Natural killer cell treated with Interleukin-12 subunit alpha and Interleukin-12 subunit beta and Interleukin-15 and Interleukin-18, amount 100 ng/mL, for 72 hours (primary cell): ENCODE measurements at regions not wholly inside any gene's neighbourhood (a gene's known extent, or its start where the extent isn't known, plus 50 kb on each side); places are given as distances from the start of the nearest gene placed in this dataset.
"Not testable (repeated sequence)": the region's sequence is repeated elsewhere in the genome, so short reads cannot be mapped to it uniquely, and the experiment has no call there.

Source experiments
- ATAC-seq, 2 donors: fragments of 150-1000 bp; cut with Tn5 transposase in 1 of 2; sonication (Bioruptor Pico), chemical (Tn5 transposase) in 1 of 2; 2 replicates each; pipeline ENCODE4 v1.10.0; 2021
- DNase-seq: peaks from one replicate; pipeline ENCODE4 v3.0.0; 2022; ENCODE audit warnings: low spot score
- H3K27ac Mint-ChIP-seq, 2 donors: 1 replicate in 1 of 2; 2 replicates in 1 of 2; pipeline ENCODE4 v1.8.0; 2022; ENCODE audit warnings: mixed read lengths in 2 of 2, mild to moderate bottlenecking in 1 of 2, moderate library complexity in 1 of 2
- H3K27me3 Mint-ChIP-seq, 2 donors: 1 replicate in 1 of 2; 2 replicates in 1 of 2; pipeline ENCODE4 v1.8.0; 2022; ENCODE audit warnings: mixed read lengths in 2 of 2
- H3K36me3 Mint-ChIP-seq: one replicate; pipeline ENCODE4 v1.8.0; 2022; ENCODE audit warnings: mixed read lengths
- H3K4me1 Mint-ChIP-seq, 2 donors: 1 replicate in 1 of 2; 2 replicates in 1 of 2; pipeline ENCODE4 v1.8.0; 2022; ENCODE audit warnings: low read depth in 2 of 2, mixed read lengths in 2 of 2, mild to moderate bottlenecking in 1 of 2
- H3K4me3 Mint-ChIP-seq: one replicate; pipeline ENCODE4 v1.8.0; 2022; ENCODE audit warnings: mixed read lengths
- H3K9me3 Mint-ChIP-seq: 2 replicates; pipeline ENCODE4 v1.8.0; 2022; ENCODE audit warnings: mixed read lengths

- Mint-ChIP-seq H3K4me3 (no peak overlapping the region), H3K27ac (no peak overlapping the region), H3K27me3 (peaks cover 0 to 15% of the 10 kb centered on the region in 2 donors), H3K9me3 (peaks cover 3% of the 10 kb centered on the region), H3K36me3 (peaks cover 10% of the 10 kb centered on the region), H3K4me1 (no peaks in the 10 kb centered on the region)
- ATAC-seq (no peak), DNase-seq (no peak)
Observed at GRCh38 chr17:69692171-69692570, 277.7 kb downstream of the MAP2K6 start.

- DNase-seq (no peak), ATAC-seq (no peak)
- no peaks in the 10 kb centered on the region for H3K27me3 Mint-ChIP-seq
- H3K4me3 Mint-ChIP-seq = no peak overlapping the region
- no peaks in the 10 kb centered on the region for H3K4me1 Mint-ChIP-seq
- H3K27ac Mint-ChIP-seq = no peak overlapping the region
- peaks cover 11% of the 10 kb centered on the region for H3K9me3 Mint-ChIP-seq
- peaks cover 4% of the 10 kb centered on the region for H3K36me3 Mint-ChIP-seq
Observed at GRCh38 chr17:69695646-69696045, 281.1 kb downstream of the MAP2K6 start.

GRCh38 chr17:69696650-69697049 is 282.2 kb downstream of the MAP2K6 start:
- Mint-ChIP-seq H3K4me3 (no peak overlapping the region), H3K4me1 (no peaks in the 10 kb centered on the region), H3K36me3 (peaks cover 4% of the 10 kb centered on the region), H3K27ac (no peak overlapping the region), H3K9me3 (peaks cover 11% of the 10 kb centered on the region), H3K27me3 (no peaks in the 10 kb centered on the region)
- DNase-seq = no peak
- no peak for ATAC-seq

GRCh38 chr17:69698352-69698751 is 283.9 kb downstream of the MAP2K6 start:
- H3K4me3 Mint-ChIP-seq, H3K27me3 Mint-ChIP-seq, ATAC-seq, H3K36me3 Mint-ChIP-seq, H3K27ac Mint-ChIP-seq, DNase-seq, H3K4me1 Mint-ChIP-seq: not testable (repeated sequence)
- H3K9me3 Mint-ChIP-seq = peaks cover 11% of the 10 kb centered on the region

- Mint-ChIP-seq H3K4me1 (no peaks in the 10 kb centered on the region), H3K27ac (no peak overlapping the region), H3K4me3 (no peak overlapping the region), H3K9me3 (peaks cover 15% of the 10 kb centered on the region), H3K27me3 (no peaks in the 10 kb centered on the region), H3K36me3 (peaks cover 4% of the 10 kb centered on the region)
- ATAC-seq (no peak), DNase-seq (no peak)
Observed at GRCh38 chr17:69702078-69702477, 287.6 kb downstream of the MAP2K6 start.

GRCh38 chr17:69703751-69704150 is 289.3 kb downstream of the MAP2K6 start:
- ATAC-seq = no peak
- H3K4me1 Mint-ChIP-seq = no peaks in the 10 kb centered on the region
- H3K36me3 Mint-ChIP-seq = peaks cover 2% of the 10 kb centered on the region
- H3K9me3 Mint-ChIP-seq = peaks cover 12% of the 10 kb centered on the region
- no peak overlapping the region for H3K27ac Mint-ChIP-seq
- H3K27me3 Mint-ChIP-seq = no peaks in the 10 kb centered on the region
- DNase-seq = no peak
- no peak overlapping the region for H3K4me3 Mint-ChIP-seq

- Mint-ChIP-seq H3K4me3 (no peak overlapping the region), H3K9me3 (peaks cover 4% of the 10 kb centered on the region), H3K27me3 (no peaks in the 10 kb centered on the region), H3K27ac (no peak overlapping the region), H3K4me1 (no peaks in the 10 kb centered on the region), H3K36me3 (no peaks in the 10 kb centered on the region)
- no peak for DNase-seq
- ATAC-seq = no peak
Observed at GRCh38 chr17:69704935-69705334, 290.4 kb downstream of the MAP2K6 start.

- ATAC-seq (no peak), DNase-seq (no peak)
- H3K27ac Mint-ChIP-seq = no peak overlapping the region
- no peaks in the 10 kb centered on the region for H3K4me1 Mint-ChIP-seq
- H3K36me3 Mint-ChIP-seq = no peaks in the 10 kb centered on the region
- H3K4me3 Mint-ChIP-seq = no peak overlapping the region
- peaks cover 4% of the 10 kb centered on the region for H3K9me3 Mint-ChIP-seq
- H3K27me3 Mint-ChIP-seq = no peaks in the 10 kb centered on the region
Observed at GRCh38 chr17:69706127-69706526, 291.6 kb downstream of the MAP2K6 start.

- Mint-ChIP-seq H3K4me1 (no peaks in the 10 kb centered on the region), H3K27me3 (peaks cover 0 to 2% of the 10 kb centered on the region in 2 donors), H3K27ac (no peak overlapping the region), H3K36me3 (no peaks in the 10 kb centered on the region), H3K9me3 (peaks cover 2% of the 10 kb centered on the region), H3K4me3 (no peak overlapping the region)
- no peak for ATAC-seq
- no peak for DNase-seq
Observed at GRCh38 chr17:69709441-69709840, 294.9 kb downstream of the MAP2K6 start.

GRCh38 chr17:69710926-69711325 is 296.4 kb downstream of the MAP2K6 start:
- no peak for DNase-seq
- Mint-ChIP-seq H3K4me3 (no peak overlapping the region), H3K27ac (no peak overlapping the region), H3K4me1 (no peaks in the 10 kb centered on the region), H3K36me3 (no peaks in the 10 kb centered on the region), H3K9me3 (no peaks in the 10 kb centered on the region), H3K27me3 (peaks cover 0 to 4% of the 10 kb centered on the region in 2 donors)
- no peak for ATAC-seq

GRCh38 chr17:69711541-69711940 is 297.0 kb downstream of the MAP2K6 start:
- H3K27ac Mint-ChIP-seq = no peak overlapping the region
- DNase-seq (no peak), ATAC-seq (no peak)
- H3K4me3 Mint-ChIP-seq = no peak overlapping the region
- no peaks in the 10 kb centered on the region for H3K4me1 Mint-ChIP-seq
- no peaks in the 10 kb centered on the region for H3K9me3 Mint-ChIP-seq
- peaks cover 0 to 5% of the 10 kb centered on the region in 2 donors for H3K27me3 Mint-ChIP-seq
- no peaks in the 10 kb centered on the region for H3K36me3 Mint-ChIP-seq

GRCh38 chr17:69712801-69713311 is 298.4 kb downstream of the MAP2K6 start:
- DNase-seq (no peak), ATAC-seq (no peak)
- no peaks in the 10 kb centered on the region for H3K4me1 Mint-ChIP-seq
- H3K4me3 Mint-ChIP-seq = no peak overlapping the region
- no peaks in the 10 kb centered on the region for H3K9me3 Mint-ChIP-seq
- no peak overlapping the region for H3K27ac Mint-ChIP-seq
- H3K27me3 Mint-ChIP-seq = peaks cover 0 to 5% of the 10 kb centered on the region in 2 donors
- H3K36me3 Mint-ChIP-seq = no peaks in the 10 kb centered on the region

- H3K9me3 Mint-ChIP-seq = peaks cover 5% of the 10 kb centered on the region
Observed at GRCh38 chr17:69713815-69714214, 299.3 kb downstream of the MAP2K6 start.

GRCh38 chr17:69714669-69715068 is 300.2 kb downstream of the MAP2K6 start:
- peaks cover 0 to 5% of the 10 kb centered on the region in 2 donors for H3K27me3 Mint-ChIP-seq
- no peak overlapping the region for H3K27ac Mint-ChIP-seq
- no peak for ATAC-seq
- DNase-seq = no peak
- no peaks in the 10 kb centered on the region for H3K4me1 Mint-ChIP-seq
- H3K4me3 Mint-ChIP-seq = no peak overlapping the region
- no peaks in the 10 kb centered on the region for H3K36me3 Mint-ChIP-seq
- peaks cover 5% of the 10 kb centered on the region for H3K9me3 Mint-ChIP-seq

More at GRCh38 chr17:69713815-69714214, 299.3 kb downstream of the MAP2K6 start:
- ATAC-seq (no peak), DNase-seq (no peak)
- no peak overlapping the region for H3K4me3 Mint-ChIP-seq
- peaks cover 0 to 5% of the 10 kb centered on the region in 2 donors for H3K27me3 Mint-ChIP-seq
- H3K4me1 Mint-ChIP-seq = no peaks in the 10 kb centered on the region
- H3K36me3 Mint-ChIP-seq = no peaks in the 10 kb centered on the region
- H3K27ac Mint-ChIP-seq = no peak overlapping the region

GRCh38 chr17:69715656-69716055 is 301.2 kb downstream of the MAP2K6 start:
- peaks cover 0 to 5% of the 10 kb centered on the region in 2 donors for H3K27me3 Mint-ChIP-seq
- DNase-seq (no peak), ATAC-seq (no peak)
- no peak overlapping the region for H3K4me3 Mint-ChIP-seq
- H3K36me3 Mint-ChIP-seq = no peaks in the 10 kb centered on the region
- no peaks in the 10 kb centered on the region for H3K4me1 Mint-ChIP-seq
- H3K27ac Mint-ChIP-seq = no peak overlapping the region
- peaks cover 5% of the 10 kb centered on the region for H3K9me3 Mint-ChIP-seq
